Subcutaneous abdominal adipose tissue (tissue), 5 donors: ENCODE measurements at regions not wholly inside any gene's neighbourhood (a gene's known extent, or its start where the extent isn't known, plus 50 kb on each side); places are given as distances from the start of the nearest gene placed in this dataset.

Experiments
- H3K27ac ChIP-seq: one replicate; pipeline ENCODE4 v1.7.0; 2013; ENCODE audit warnings: low read depth, mild to moderate bottlenecking, inconsistent platforms, low read length, moderate library complexity
- H3K27me3 ChIP-seq, 5 donors: one replicate each; pipeline ENCODE4 v1.7.0; 2013; ENCODE audit warnings: low read length in 5 of 5, inconsistent platforms in 1 of 5; ENCODE audit not compliant: control insufficient read depth in 5 of 5, insufficient read depth in 4 of 5
- H3K36me3 ChIP-seq, 5 donors: one replicate each; pipeline ENCODE4 v1.7.0; 2013; ENCODE audit warnings: low read length in 5 of 5; ENCODE audit not compliant: control insufficient read depth in 5 of 5, insufficient read depth in 5 of 5
- H3K4me1 ChIP-seq, 5 donors: one replicate each; pipeline ENCODE4 v1.7.0; 2013; ENCODE audit warnings: low read length in 5 of 5, mild to moderate bottlenecking in 3 of 5, moderate library complexity in 1 of 5; ENCODE audit not compliant: control insufficient read depth in 5 of 5, insufficient read depth in 5 of 5
- H3K4me3 ChIP-seq, 5 donors: one replicate each; pipeline ENCODE4 v1.7.0; 2013; ENCODE audit warnings: low read length in 5 of 5, low read depth in 1 of 5
- H3K9ac ChIP-seq, 5 donors: one replicate each; pipeline ENCODE4 v1.7.0; 2013; ENCODE audit warnings: low read length in 5 of 5, mild to moderate bottlenecking in 4 of 5, moderate library complexity in 3 of 5
- H3K9me3 ChIP-seq, 5 donors: one replicate each; pipeline ENCODE4 v1.7.0; 2013; ENCODE audit warnings: low read length in 5 of 5; ENCODE audit not compliant: control insufficient read depth in 5 of 5
- donor health status: healthy.
- donor health status: healthy.
- donor health status: healthy.
- donor health status: healthy.
- donor health status: healthy.

GRCh38 chr13:87403748-87404432 lies 267.3 kb upstream of the SLITRK5 start:
- Histone ChIP-seq H3K4me3 (no peak overlapping the region), H3K9ac (no peak overlapping the region), H3K27ac (no peak overlapping the region), H3K4me1 (no peaks in the 10 kb centered on the region), H3K27me3 (no peaks in the 10 kb centered on the region), H3K36me3 (no peaks in the 10 kb centered on the region), H3K9me3 (no peaks in the 10 kb centered on the region)

GRCh38 chr13:87426742-87427141 lies 244.4 kb upstream of the SLITRK5 start:
- Histone ChIP-seq H3K9me3 (no peaks in the 10 kb centered on the region), H3K36me3 (no peaks in the 10 kb centered on the region), H3K4me1 (no peaks in the 10 kb centered on the region), H3K9ac (no peak overlapping the region), H3K27me3 (no peaks in the 10 kb centered on the region), H3K27ac (no peak overlapping the region), H3K4me3 (no peak overlapping the region)

DNA sequence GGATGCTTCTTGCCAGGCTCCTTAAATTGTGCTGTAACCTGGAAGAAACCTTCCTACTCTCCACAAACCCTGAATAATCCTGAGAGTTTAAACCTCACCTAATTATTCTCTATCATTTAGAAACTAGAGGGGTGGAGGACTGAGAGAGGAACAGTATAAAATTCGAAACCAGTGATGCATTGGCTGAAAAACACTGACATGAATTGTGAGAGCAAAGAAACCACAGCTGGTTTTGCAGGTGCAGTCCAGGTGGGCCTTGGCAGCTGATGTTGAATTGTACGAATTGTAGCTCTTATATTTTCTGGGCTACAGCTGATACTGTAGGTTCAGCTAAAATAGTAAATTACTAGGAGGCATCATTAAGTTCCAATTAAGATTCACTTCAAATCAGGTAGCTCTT lies 227.0 kb upstream of the SLITRK5 start:
- H3K27ac ChIP-seq = no peak overlapping the region
- no peaks in the 10 kb centered on the region for H3K27me3 ChIP-seq
- H3K36me3 ChIP-seq = no peaks in the 10 kb centered on the region
- H3K4me1 ChIP-seq = no peaks in the 10 kb centered on the region
- H3K9me3 ChIP-seq = no peaks in the 10 kb centered on the region
- H3K9ac ChIP-seq = no peak overlapping the region
- H3K4me3 ChIP-seq = no peak overlapping the region

- Histone ChIP-seq H3K36me3 (no peaks in the 10 kb centered on the region), H3K9ac (no peak overlapping the region), H3K9me3 (no peaks in the 10 kb centered on the region), H3K4me1 (no peaks in the 10 kb centered on the region), H3K4me3 (no peak overlapping the region), H3K27me3 (no peaks in the 10 kb centered on the region), H3K27ac (no peak overlapping the region)
Measured at GRCh38 chr13:87452281-87452680, 218.9 kb upstream of the SLITRK5 start.

DNA sequence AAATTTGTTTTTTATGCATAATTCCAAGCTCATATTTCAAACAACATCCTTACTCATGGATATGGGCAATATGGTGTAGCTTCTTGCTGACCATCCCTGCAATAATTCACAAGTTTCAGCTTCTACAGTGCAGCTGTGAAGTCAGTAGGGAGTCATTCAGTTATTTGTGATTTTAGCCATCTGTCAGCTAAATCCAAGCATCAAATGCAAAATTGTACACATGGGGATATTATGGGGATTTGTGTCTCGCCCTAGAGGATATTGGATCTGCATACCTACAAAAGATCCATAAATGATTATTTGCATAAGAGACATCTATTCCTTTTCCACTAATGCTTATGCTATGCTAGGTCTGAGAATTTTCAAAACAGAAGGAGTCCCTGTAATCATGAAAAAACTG lies 217.9 kb upstream of the SLITRK5 start:
- Histone ChIP-seq H3K9ac (no peak overlapping the region), H3K27me3 (no peaks in the 10 kb centered on the region), H3K4me1 (no peaks in the 10 kb centered on the region), H3K36me3 (no peaks in the 10 kb centered on the region), H3K27ac (no peak overlapping the region), H3K4me3 (no peak overlapping the region), H3K9me3 (no peaks in the 10 kb centered on the region)

GRCh38 chr13:87459419-87459818 lies 211.8 kb upstream of the SLITRK5 start:
- no peak overlapping the region for H3K4me3 ChIP-seq
- no peaks in the 10 kb centered on the region for H3K27me3 ChIP-seq
- H3K27ac ChIP-seq = no peak overlapping the region
- no peaks in the 10 kb centered on the region for H3K4me1 ChIP-seq
- no peaks in the 10 kb centered on the region for H3K9me3 ChIP-seq
- no peak overlapping the region for H3K9ac ChIP-seq
- no peaks in the 10 kb centered on the region for H3K36me3 ChIP-seq

GRCh38 chr13:87497426-87497825 lies 173.7 kb upstream of the SLITRK5 start:
- Histone ChIP-seq H3K4me3 (no peak overlapping the region), H3K9me3 (peaks cover 0 to 2% (median 0%) of the 10 kb centered on the region in 5 donors), H3K36me3 (no peaks in the 10 kb centered on the region), H3K27ac (no peak overlapping the region), H3K4me1 (no peaks in the 10 kb centered on the region), H3K27me3 (no peaks in the 10 kb centered on the region), H3K9ac (no peak overlapping the region)

DNA sequence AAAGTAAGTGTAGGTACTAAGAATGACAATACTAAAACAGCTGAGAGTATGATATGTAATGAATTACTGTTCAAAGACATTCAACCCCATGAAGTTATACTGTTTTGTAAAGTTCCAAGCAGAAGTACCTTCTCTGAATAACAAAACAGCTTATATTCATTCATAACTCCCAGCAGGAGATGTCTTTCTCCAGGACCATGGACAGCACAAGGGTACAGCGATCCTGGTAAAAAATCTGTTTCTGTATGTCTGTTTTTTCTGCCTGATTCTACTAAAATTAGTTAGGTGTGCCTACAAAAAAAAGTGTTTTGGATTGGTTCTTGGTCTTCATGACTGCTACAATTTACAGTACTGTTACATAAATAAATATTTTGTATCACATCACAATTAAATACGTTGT lies 172.5 kb upstream of the SLITRK5 start:
- H3K4me3 ChIP-seq = no peak overlapping the region
- no peak overlapping the region for H3K9ac ChIP-seq
- H3K9me3 ChIP-seq = peaks cover 0 to 2% (median 0%) of the 10 kb centered on the region in 5 donors
- no peaks in the 10 kb centered on the region for H3K36me3 ChIP-seq
- H3K27ac ChIP-seq = no peak overlapping the region
- H3K27me3 ChIP-seq = no peaks in the 10 kb centered on the region
- no peaks in the 10 kb centered on the region for H3K4me1 ChIP-seq

- no peak overlapping the region for H3K4me3 ChIP-seq
- no peak overlapping the region for H3K27ac ChIP-seq
- H3K9me3 ChIP-seq = peaks cover 0 to 3% (median 0%) of the 10 kb centered on the region in 5 donors
- no peak overlapping the region for H3K9ac ChIP-seq
- no peaks in the 10 kb centered on the region for H3K27me3 ChIP-seq
- no peaks in the 10 kb centered on the region for H3K4me1 ChIP-seq
- H3K36me3 ChIP-seq = no peaks in the 10 kb centered on the region
Measured at GRCh38 chr13:87524775-87525174, 146.4 kb upstream of the SLITRK5 start.

GRCh38 chr13:87533776-87534175 lies 137.4 kb upstream of the SLITRK5 start:
- no peak overlapping the region for H3K4me3 ChIP-seq
- H3K27ac ChIP-seq = no peak overlapping the region
- no peaks in the 10 kb centered on the region for H3K36me3 ChIP-seq
- H3K4me1 ChIP-seq = no peaks in the 10 kb centered on the region
- H3K27me3 ChIP-seq = no peaks in the 10 kb centered on the region
- no peak overlapping the region for H3K9ac ChIP-seq
- no peaks in the 10 kb centered on the region for H3K9me3 ChIP-seq

GRCh38 chr13:87535911-87536310 lies 135.3 kb upstream of the SLITRK5 start:
- no peaks in the 10 kb centered on the region for H3K36me3 ChIP-seq
- H3K9me3 ChIP-seq = no peaks in the 10 kb centered on the region
- H3K4me1 ChIP-seq = no peaks in the 10 kb centered on the region
- no peak overlapping the region for H3K27ac ChIP-seq
- no peak overlapping the region for H3K4me3 ChIP-seq
- no peaks in the 10 kb centered on the region for H3K27me3 ChIP-seq
- H3K9ac ChIP-seq = no peak overlapping the region
